GM19023 (cell line): ENCODE measurements at regions not wholly inside any gene's neighbourhood (a gene's known extent, or its start where the extent isn't known, plus 50 kb on each side); places are given as distances from the start of the nearest gene placed in this dataset.

Source experiments
- ATAC-seq: cut with Tn5 transposase; IDR thresholded peaks from one replicate; pipeline ENCODE4 v1.9.1; 2021; ENCODE audit warnings: mild to moderate bottlenecking, moderate library complexity; ENCODE audit not compliant: unreplicated experiment

DNA sequence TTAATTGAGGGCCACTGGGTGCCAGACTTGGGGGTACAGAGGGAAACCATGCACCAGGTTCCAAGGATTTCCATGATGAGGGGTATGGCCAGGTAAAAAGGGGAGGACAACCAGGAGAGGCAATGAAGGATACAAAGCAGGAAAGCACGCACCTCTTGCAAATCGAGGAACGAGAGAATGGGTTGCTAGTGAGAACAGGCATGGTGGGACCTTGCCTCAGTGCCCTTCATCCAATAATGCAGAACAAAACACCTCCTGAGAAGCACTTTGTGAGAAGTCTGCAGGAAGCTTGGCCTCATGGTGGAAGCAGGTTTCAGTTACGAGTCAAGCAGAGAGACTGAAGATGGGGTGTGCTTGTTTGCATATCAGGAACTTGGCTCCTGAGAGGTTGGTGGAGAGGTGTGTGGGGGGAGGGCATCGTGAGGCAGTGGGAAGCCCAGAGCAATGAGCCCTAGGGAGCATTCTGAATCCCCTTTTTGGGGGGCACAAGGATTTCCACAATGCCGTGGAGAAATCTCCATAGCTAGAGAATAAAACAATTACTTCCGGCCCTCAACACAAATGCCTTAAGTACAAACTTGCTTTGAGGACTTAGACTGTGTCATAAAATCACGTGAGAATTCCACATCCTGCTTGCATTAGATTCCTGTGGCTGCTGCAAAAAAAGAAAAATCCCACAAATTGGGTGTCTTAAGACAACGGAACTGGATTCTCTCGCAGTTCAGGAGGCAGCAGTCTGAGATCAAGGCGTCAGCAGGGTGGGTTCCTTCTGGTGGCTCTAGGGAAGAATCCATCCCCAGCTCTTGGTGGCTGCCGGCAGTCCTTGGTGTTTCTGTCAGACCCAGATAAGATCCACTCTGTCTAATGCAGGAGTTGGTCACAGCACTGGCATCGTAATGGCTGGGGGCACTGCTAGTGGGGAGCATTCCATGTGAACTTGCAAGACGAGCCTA, 54.9 kb upstream of the BACE2 start:
- no peak for ATAC-seq

DNA sequence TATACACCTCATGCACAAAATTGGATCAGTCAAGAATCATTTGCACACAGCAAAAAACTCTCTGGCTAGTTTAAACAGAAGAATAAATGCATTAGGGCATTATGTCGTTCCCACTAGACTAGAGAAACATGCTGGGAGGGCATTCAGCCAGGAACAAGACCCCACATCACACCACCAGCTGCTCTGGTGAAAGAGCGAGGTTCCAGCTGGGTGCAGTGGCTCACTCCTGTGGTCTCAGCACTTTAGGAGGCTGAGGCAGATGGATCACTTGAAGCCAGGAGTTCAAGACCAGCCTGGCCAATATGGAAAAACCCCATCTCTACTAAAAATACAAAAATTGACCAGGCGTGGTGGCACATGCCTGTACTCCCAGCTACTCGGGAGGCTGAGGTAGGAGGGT, 52.1 kb upstream of the BACE2 start:
- ATAC-seq, result no peak
